Esophagus squamous epithelium (tissue), 4 donors: ENCODE measurements at regions not wholly inside any gene's neighbourhood (a gene's known extent, or its start where the extent isn't known, plus 50 kb on each side); places are given as distances from the start of the nearest gene placed in this dataset.

ENCODE experiments used
- CTCF ChIP-seq, 6 experiments: fragments of 450-650 bp in 4 of 6; fragments of 200-600 bp in 2 of 6; sonication (generic) in 2 of 6; IDR thresholded peaks; one replicate each; pipeline ENCODE4 v1.5.1; 2016 to 2019; ENCODE audit warnings: antibody characterized with exemption in 6 of 6, mild to moderate bottlenecking in 4 of 6, moderate library complexity in 4 of 6
- POLR2A ChIP-seq, 4 donors: fragments of 450-650 bp; IDR thresholded peaks; one replicate each; pipeline ENCODE4 v1.6.1; 2017; ENCODE audit warnings: antibody characterized with exemption in 4 of 4, mild to moderate bottlenecking in 4 of 4, moderate library complexity in 3 of 4

GRCh38 chr13:33466262-33466661, 180.7 kb upstream of the STARD13 start:
- TF ChIP-seq CTCF (IDR thresholded peaks at IDR 0.05): no peak
- TF ChIP-seq POLR2A (IDR thresholded peaks at IDR 0.05): no peak
